HG03196 (cell line): ENCODE measurements at regions not wholly inside any gene's neighbourhood (a gene's known extent, or its start where the extent isn't known, plus 50 kb on each side); places are given as distances from the start of the nearest gene placed in this dataset.

ENCODE experiments used
- ATAC-seq: cut with Tn5 transposase; IDR thresholded peaks from one replicate; pipeline ENCODE4 v1.9.1; 2021; ENCODE audit not compliant: unreplicated experiment

GRCh38 chr10:78972160-78972946 is 96.4 kb upstream of the ZMIZ1 start:
- no peak for ATAC-seq

GRCh38 chr10:78972947-78973900 is 95.5 kb upstream of the ZMIZ1 start:
- ATAC-seq: peak; percentile 81

GRCh38 chr10:78973901-78974616 is 94.7 kb upstream of the ZMIZ1 start:
- ATAC-seq: peak; percentile 9

- ATAC-seq: no peak
These were observed 94.0 kb upstream of the ZMIZ1 start for GRCh38 chr10:78974617-78975317.

GRCh38 chr10:78975926-78976325 is 92.8 kb upstream of the ZMIZ1 start:
- no peak for ATAC-seq

GRCh38 chr10:78976825-78977755 is 91.7 kb upstream of the ZMIZ1 start:
- ATAC-seq: no peak

- no peak for ATAC-seq
These were observed 88.8 kb upstream of the ZMIZ1 start for GRCh38 chr10:78979938-78980337.

- no peak for ATAC-seq
These were observed 88.4 kb upstream of the ZMIZ1 start for GRCh38 chr10:78980354-78980753.

GRCh38 chr10:78980815-78981214 is 88.0 kb upstream of the ZMIZ1 start:
- no peak for ATAC-seq

- ATAC-seq: no peak
These were observed 87.4 kb upstream of the ZMIZ1 start for GRCh38 chr10:78981257-78981969.

GRCh38 chr10:78981970-78982281 is 86.8 kb upstream of the ZMIZ1 start:
- ATAC-seq: no peak

GRCh38 chr10:78982726-78983125 is 86.0 kb upstream of the ZMIZ1 start:
- ATAC-seq: no peak

GRCh38 chr10:78983608-78984007 is 85.2 kb upstream of the ZMIZ1 start:
- ATAC-seq: no peak

- ATAC-seq: no peak
These were observed 82.6 kb upstream of the ZMIZ1 start for GRCh38 chr10:78985973-78986818.

GRCh38 chr10:78991187-78991586 is 77.6 kb upstream of the ZMIZ1 start:
- no peak for ATAC-seq

- no peak for ATAC-seq
These were observed 76.4 kb upstream of the ZMIZ1 start for GRCh38 chr10:78992333-78992732.

- ATAC-seq: no peak
These were observed 75.4 kb upstream of the ZMIZ1 start for GRCh38 chr10:78993261-78993945.
